ENCODE measurements at regions not wholly inside any gene's neighbourhood (a gene's known extent, or its start where the extent isn't known, plus 50 kb on each side); places are given as distances from the start of the nearest gene placed in this dataset.

GRCh38 chr3:106215047-106215446 is 346.2 kb upstream of the CBLB start:
- TF ChIP-seq REST (IDR thresholded peaks at IDR 0.05; ENCODE audit: unreplicated experiment), result no peak
- TF ChIP-seq CTCF (conservative IDR thresholded peaks at IDR 0.05; ENCODE audit: low read depth in 2 of 2), result no peak
- TF ChIP-seq JUNB (IDR thresholded peaks at IDR 0.05; ENCODE audit: unreplicated experiment), result no peak
- no peak for TF ChIP-seq EZH2 (IDR thresholded peaks at IDR 0.05; ENCODE audit: low read depth, unreplicated experiment)
- TF ChIP-seq POLR2AphosphoS5 (IDR thresholded peaks at IDR 0.05; ENCODE audit: low read depth), result no peak
- TF ChIP-seq EZH2phosphoT487 (IDR thresholded peaks at IDR 0.05; ENCODE audit: unreplicated experiment), result no peak
- no peak for TF ChIP-seq ETS1 (IDR thresholded peaks at IDR 0.05)
- TF ChIP-seq, protein P1, sequence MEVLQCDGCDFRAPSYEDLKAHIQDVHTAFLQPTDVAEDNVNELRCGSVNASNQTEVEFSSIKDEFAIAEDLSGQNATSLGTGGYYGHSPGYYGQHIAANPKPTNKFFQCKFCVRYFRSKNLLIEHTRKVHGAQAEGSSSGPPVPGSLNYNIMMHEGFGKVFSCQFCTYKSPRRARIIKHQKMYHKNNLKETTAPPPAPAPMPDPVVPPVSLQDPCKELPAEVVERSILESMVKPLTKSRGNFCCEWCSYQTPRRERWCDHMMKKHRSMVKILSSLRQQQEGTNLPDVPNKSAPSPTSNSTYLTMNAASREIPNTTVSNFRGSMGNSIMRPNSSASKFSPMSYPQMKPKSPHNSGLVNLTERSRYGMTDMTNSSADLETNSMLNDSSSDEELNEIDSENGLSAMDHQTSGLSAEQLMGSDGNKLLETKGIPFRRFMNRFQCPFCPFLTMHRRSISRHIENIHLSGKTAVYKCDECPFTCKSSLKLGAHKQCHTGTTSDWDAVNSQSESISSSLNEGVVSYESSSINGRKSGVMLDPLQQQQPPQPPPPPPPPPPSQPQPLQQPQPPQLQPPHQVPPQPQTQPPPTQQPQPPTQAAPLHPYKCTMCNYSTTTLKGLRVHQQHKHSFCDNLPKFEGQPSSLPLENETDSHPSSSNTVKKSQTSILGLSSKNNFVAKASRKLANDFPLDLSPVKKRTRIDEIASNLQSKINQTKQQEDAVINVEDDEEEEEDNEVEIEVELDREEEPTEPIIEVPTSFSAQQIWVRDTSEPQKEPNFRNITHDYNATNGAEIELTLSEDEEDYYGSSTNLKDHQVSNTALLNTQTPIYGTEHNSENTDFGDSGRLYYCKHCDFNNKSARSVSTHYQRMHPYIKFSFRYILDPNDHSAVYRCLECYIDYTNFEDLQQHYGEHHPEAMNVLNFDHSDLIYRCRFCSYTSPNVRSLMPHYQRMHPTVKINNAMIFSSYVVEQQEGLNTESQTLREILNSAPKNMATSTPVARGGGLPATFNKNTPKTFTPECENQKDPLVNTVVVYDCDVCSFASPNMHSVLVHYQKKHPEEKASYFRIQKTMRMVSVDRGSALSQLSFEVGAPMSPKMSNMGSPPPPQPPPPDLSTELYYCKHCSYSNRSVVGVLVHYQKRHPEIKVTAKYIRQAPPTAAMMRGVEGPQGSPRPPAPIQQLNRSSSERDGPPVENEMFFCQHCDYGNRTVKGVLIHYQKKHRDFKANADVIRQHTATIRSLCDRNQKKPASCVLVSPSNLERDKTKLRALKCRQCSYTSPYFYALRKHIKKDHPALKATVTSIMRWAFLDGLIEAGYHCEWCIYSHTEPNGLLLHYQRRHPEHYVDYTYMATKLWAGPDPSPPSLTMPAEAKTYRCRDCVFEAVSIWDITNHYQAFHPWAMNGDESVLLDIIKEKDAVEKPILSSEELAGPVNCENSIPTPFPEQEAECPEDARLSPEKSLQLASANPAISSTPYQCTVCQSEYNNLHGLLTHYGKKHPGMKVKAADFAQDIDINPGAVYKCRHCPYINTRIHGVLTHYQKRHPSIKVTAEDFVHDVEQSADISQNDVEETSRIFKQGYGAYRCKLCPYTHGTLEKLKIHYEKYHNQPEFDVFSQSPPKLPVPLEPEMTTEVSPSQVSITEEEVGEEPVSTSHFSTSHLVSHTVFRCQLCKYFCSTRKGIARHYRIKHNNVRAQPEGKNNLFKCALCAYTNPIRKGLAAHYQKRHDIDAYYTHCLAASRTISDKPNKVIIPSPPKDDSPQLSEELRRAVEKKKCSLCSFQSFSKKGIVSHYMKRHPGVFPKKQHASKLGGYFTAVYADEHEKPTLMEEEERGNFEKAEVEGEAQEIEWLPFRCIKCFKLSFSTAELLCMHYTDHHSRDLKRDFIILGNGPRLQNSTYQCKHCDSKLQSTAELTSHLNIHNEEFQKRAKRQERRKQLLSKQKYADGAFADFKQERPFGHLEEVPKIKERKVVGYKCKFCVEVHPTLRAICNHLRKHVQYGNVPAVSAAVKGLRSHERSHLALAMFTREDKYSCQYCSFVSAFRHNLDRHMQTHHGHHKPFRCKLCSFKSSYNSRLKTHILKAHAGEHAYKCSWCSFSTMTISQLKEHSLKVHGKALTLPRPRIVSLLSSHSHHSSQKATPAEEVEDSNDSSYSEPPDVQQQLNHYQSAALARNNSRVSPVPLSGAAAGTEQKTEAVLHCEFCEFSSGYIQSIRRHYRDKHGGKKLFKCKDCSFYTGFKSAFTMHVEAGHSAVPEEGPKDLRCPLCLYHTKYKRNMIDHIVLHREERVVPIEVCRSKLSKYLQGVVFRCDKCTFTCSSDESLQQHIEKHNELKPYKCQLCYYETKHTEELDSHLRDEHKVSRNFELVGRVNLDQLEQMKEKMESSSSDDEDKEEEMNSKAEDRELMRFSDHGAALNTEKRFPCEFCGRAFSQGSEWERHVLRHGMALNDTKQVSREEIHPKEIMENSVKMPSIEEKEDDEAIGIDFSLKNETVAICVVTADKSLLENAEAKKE (CRISPR knock-in tag; IDR thresholded peaks at IDR 0.05), result no peak
- no peak for TF ChIP-seq ZNF114 (CRISPR knock-in tag; IDR thresholded peaks at IDR 0.05)
- no peak for TF ChIP-seq ZNF331 (CRISPR knock-in tag; IDR thresholded peaks at IDR 0.05; ENCODE audit: low read depth)
- TF ChIP-seq CREB1 (CRISPR knock-in tag; IDR thresholded peaks at IDR 0.05; ENCODE audit: low read depth), result no peak
- no peak for TF ChIP-seq STAT1 (IDR thresholded peaks at IDR 0.05; ENCODE audit: unreplicated experiment)

All from GM23338 (cell line).